OCI-LY3 (cell line): ENCODE measurements at regions not wholly inside any gene's neighbourhood (a gene's known extent, or its start where the extent isn't known, plus 50 kb on each side); places are given as distances from the start of the nearest gene placed in this dataset.

Source experiments
- H2AFZ ChIP-seq: fragments of 200-600, 300-600 bp; shearing (Covaris generic); 2 replicates; pipeline ENCODE4 v1.6.0; 2014; ENCODE audit warnings: antibody characterized with exemption, low read depth, low read length
- H3K27ac ChIP-seq: fragments of 200-600, 300-600 bp; sonication (generic); 2 replicates; pipeline ENCODE4 v1.5.1; 2014; ENCODE audit warnings: mild to moderate bottlenecking, low read length, moderate library complexity, mixed read lengths
- H3K27me3 ChIP-seq: fragments of 200-600, 300-600 bp; sonication (generic); 2 replicates; pipeline ENCODE4 v1.6.1; 2014; ENCODE audit warnings: low read depth, low read length, mixed read lengths
- H3K36me3 ChIP-seq: fragments of 200-600, 300-600 bp; sonication (generic); replicated peaks from 2 replicates; pipeline ENCODE3; 2014; ENCODE audit warnings: low read depth, low read length, mixed read lengths
- H3K4me1 ChIP-seq: fragments of 300-600, 200-600 bp; sonication (generic); 2 replicates; pipeline ENCODE4 v1.6.1; 2014; ENCODE audit warnings: low read length, mixed read lengths
- H3K4me2 ChIP-seq: fragments of 200-600, 300-600 bp; sonication (generic); 2 replicates; pipeline ENCODE4 v1.6.1; 2014; ENCODE audit warnings: low read length, mixed read lengths
- H3K4me3 ChIP-seq: fragments of 300-600, 200-600 bp; sonication (generic); 2 replicates; pipeline ENCODE4 v1.5.1; 2014; ENCODE audit warnings: antibody characterized with exemption, mild to moderate bottlenecking, low read length, moderate library complexity
- H3K79me2 ChIP-seq: fragments of 300-600, 200-600 bp; shearing (Covaris generic); 2 replicates; pipeline ENCODE4 v1.6.1; 2014; ENCODE audit warnings: mild to moderate bottlenecking, low read length, mixed read lengths
- H3K9ac ChIP-seq: fragments of 300-600, 200-600 bp; shearing (Covaris generic); 2 replicates; pipeline ENCODE4 v1.6.0; 2014; ENCODE audit warnings: mild to moderate bottlenecking, low read length, moderate library complexity
- H3K9me3 ChIP-seq: fragments of 200-600, 300-600 bp; shearing (Covaris generic); 2 replicates; pipeline ENCODE4 v1.6.1; 2014; ENCODE audit warnings: low read length, mixed read lengths; ENCODE audit not compliant: insufficient read depth
- H4K20me1 ChIP-seq: fragments of 200-600, 300-600 bp; sonication (generic); 2 replicates; pipeline ENCODE4 v1.6.1; 2016; ENCODE audit warnings: low read length, mixed read lengths; ENCODE audit not compliant: insufficient read depth
- EZH2phosphoT487 ChIP-seq: fragments of 200-600 bp; shearing (Covaris generic); IDR thresholded peaks from 2 replicates; pipeline ENCODE4 v1.6.1; 2018; ENCODE audit warnings: antibody characterized with exemption, mixed run types, low read depth
- TF ChIP-seq, protein P1 (sequence below): fragments of 200-600, 300-600 bp; sonication (generic); IDR thresholded peaks from 2 replicates; pipeline ENCODE4 v1.5.1; 2014; ENCODE audit warnings: antibody characterized with exemption, low read length, low read depth

DNA sequence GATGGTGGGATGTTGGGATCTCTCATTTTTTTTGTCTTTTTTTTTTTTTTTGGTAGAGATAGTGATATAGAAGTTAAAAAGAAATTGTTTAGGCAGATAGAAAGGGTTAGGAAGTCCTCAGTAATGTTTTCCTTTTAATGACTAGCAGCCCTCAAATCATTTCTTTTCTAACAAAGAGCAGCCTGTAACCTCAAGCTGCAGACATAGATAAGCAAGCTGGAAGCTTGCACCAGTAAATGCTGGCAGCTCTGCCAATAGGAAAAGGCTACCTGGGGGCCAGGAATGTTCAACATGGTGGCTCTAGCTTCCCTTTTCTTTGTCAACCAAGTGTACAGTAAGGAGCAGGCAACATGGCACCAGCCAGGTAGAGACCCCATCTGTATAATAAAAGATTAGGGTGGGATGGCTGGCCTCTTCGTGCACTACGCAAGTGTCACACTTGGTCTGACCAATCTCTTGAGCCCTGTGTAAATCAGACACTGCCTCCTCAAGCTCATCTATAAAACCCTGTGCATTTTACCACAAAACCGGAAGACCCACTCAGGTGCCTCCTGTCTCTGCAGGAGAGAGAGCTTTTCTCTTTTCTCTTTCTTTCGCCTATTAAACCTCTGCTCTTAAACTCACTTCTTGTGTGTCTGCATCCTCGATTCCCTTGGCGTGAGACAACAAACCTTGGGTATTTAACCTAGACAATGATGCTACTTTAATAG lies 212.9 kb downstream of the SNX10 start:
- Histone ChIP-seq H4K20me1 (no peaks in the 10 kb centered on the region), H3K9me3 (no peaks in the 10 kb centered on the region), H3K4me1 (peaks cover 32% of the 10 kb centered on the region), H3K9ac (no peak overlapping the region), H3K27me3 (no peaks in the 10 kb centered on the region), H3K4me2 (no peak overlapping the region), H3K36me3 (no peaks in the 10 kb centered on the region), H3K27ac (no peak overlapping the region), H3K4me3 (no peak overlapping the region), H3K79me2 (no peaks in the 10 kb centered on the region), H2AFZ (no peak overlapping the region)
- TF ChIP-seq EZH2phosphoT487: no peak
- TF ChIP-seq, protein P1, sequence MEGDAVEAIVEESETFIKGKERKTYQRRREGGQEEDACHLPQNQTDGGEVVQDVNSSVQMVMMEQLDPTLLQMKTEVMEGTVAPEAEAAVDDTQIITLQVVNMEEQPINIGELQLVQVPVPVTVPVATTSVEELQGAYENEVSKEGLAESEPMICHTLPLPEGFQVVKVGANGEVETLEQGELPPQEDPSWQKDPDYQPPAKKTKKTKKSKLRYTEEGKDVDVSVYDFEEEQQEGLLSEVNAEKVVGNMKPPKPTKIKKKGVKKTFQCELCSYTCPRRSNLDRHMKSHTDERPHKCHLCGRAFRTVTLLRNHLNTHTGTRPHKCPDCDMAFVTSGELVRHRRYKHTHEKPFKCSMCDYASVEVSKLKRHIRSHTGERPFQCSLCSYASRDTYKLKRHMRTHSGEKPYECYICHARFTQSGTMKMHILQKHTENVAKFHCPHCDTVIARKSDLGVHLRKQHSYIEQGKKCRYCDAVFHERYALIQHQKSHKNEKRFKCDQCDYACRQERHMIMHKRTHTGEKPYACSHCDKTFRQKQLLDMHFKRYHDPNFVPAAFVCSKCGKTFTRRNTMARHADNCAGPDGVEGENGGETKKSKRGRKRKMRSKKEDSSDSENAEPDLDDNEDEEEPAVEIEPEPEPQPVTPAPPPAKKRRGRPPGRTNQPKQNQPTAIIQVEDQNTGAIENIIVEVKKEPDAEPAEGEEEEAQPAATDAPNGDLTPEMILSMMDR: no peak

- Histone ChIP-seq H4K20me1 (no peaks in the 10 kb centered on the region), H3K4me3 (no peak overlapping the region), H3K4me2 (no peak overlapping the region), H3K9me3 (no peaks in the 10 kb centered on the region), H3K4me1 (peaks cover 28% of the 10 kb centered on the region), H3K79me2 (no peaks in the 10 kb centered on the region), H3K27ac (no peak overlapping the region), H3K9ac (no peak overlapping the region), H3K27me3 (no peaks in the 10 kb centered on the region), H2AFZ (no peak overlapping the region), H3K36me3 (no peaks in the 10 kb centered on the region)
- TF ChIP-seq, protein P1: no peak
- no peak for TF ChIP-seq EZH2phosphoT487
Measured at GRCh38 chr7:26506196-26506595, 214.5 kb downstream of the SNX10 start.

DNA sequence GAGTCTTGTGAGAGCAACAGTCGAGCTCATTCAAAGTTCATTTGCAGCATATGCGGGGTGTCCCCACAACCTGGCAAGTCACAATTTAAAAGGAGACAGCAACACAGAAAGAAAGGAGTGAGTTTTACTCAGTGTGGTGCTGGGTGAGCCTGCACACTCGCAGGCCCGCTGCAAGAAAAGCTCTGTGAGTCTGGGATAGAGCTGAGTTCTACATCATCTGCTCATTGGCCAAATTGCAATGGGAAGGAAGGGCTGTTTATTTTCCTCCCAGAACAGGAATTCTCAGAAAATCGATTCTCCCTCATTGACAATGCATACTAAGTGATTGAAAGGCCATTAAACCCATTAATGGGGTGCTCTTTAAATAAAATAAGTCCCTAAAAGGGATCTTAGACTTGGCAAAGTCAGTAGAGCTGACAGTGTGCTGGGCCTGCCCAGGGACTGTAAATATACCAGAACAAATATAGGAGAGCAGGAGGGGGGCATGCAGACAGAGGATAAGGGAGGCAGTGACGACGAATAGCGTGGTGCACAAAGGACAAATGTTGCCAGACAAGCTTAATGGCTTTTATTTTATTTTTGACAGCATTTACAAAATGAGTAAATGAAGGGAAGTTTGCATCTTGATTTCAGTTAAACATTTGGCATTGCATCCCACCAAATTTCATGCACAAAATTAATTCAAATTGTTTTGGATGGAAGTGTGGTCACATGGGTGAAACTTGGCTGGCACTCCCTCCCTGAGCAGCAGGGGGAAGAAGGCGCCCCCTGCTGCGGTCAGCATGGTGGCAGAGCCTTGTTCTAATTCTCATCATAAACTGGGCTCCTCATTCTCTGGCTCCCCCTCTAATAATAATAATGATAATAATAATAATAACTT lies 215.7 kb downstream of the SNX10 start:
- Histone ChIP-seq H3K4me2 (no peak overlapping the region), H4K20me1 (no peaks in the 10 kb centered on the region), H3K9ac (no peak overlapping the region), H3K27ac (no peak overlapping the region), H3K36me3 (no peaks in the 10 kb centered on the region), H3K79me2 (no peaks in the 10 kb centered on the region), H3K9me3 (no peaks in the 10 kb centered on the region), H3K27me3 (no peaks in the 10 kb centered on the region), H2AFZ (no peak overlapping the region), H3K4me3 (no peak overlapping the region), H3K4me1 (peaks cover 24% of the 10 kb centered on the region)
- TF ChIP-seq, protein P1: no peak
- TF ChIP-seq EZH2phosphoT487: no peak

GRCh38 chr7:26508481-26508880 lies 216.8 kb downstream of the SNX10 start:
- no peaks in the 10 kb centered on the region for H4K20me1 ChIP-seq
- TF ChIP-seq, protein P1: no peak
- TF ChIP-seq EZH2phosphoT487: no peak
- H3K9ac ChIP-seq: peak overlapping the region; percentile 44; the same call in 1 of the 2 replicates
- peak overlapping the region; percentile 74 for H3K4me3 ChIP-seq
- H3K9me3 ChIP-seq: no peaks in the 10 kb centered on the region
- peak overlapping the region; percentile 91 for H3K4me2 ChIP-seq
- H2AFZ ChIP-seq: peak overlapping the region; percentile 82
- no peaks in the 10 kb centered on the region for H3K79me2 ChIP-seq
- H3K36me3 ChIP-seq: no peaks in the 10 kb centered on the region
- H3K4me1 ChIP-seq: peaks cover 24% of the 10 kb centered on the region
- H3K27me3 ChIP-seq: no peaks in the 10 kb centered on the region
- peak overlapping the region; percentile 58; the same call in 1 of the 2 replicates for H3K27ac ChIP-seq
